WTC11 (cell line): ENCODE measurements at regions not wholly inside any gene's neighbourhood (a gene's known extent, or its start where the extent isn't known, plus 50 kb on each side); places are given as distances from the start of the nearest gene placed in this dataset.

Experiments
- ATAC-seq: fragments of 200-7000 bp; cut with Tn5 transposase; 2 replicates; pipeline ENCODE4 v1.10.0; 2021; ENCODE audit warnings: mild to moderate bottlenecking, moderate library complexity
- CTCF ChIA-PET: fragments of 300-600 bp; sonication (Branson Sonifier 250); formaldehyde crosslinking; loops from one replicate; lab custom pipeline; 2021; ENCODE audit warnings: antibody characterized with exemption; lab: Charles Lee
- POLR2A ChIA-PET: fragments of 350-600 bp; sonication (Branson Sonifier 250); formaldehyde crosslinking; loops from one replicate; lab custom pipeline; 2021; ENCODE audit warnings: antibody characterized with exemption; lab: Charles Lee
- DNase-seq: peaks from one replicate; pipeline ENCODE4 v3.0.0; 2021; ENCODE audit warnings: low spot score
- H3K27ac Mint-ChIP-seq: 2 replicates; pipeline ENCODE4 v1.8.0; 2021; ENCODE audit warnings: mixed read lengths
- H3K27me3 Mint-ChIP-seq: 2 replicates; pipeline ENCODE4 v1.8.0; 2021; ENCODE audit warnings: low read depth, mild to moderate bottlenecking, moderate library complexity, mixed read lengths
- H3K36me3 Mint-ChIP-seq: 2 replicates; pipeline ENCODE4 v1.8.0; 2021; ENCODE audit warnings: mixed read lengths
- H3K4me1 Mint-ChIP-seq: 2 replicates; pipeline ENCODE4 v1.8.0; 2022; ENCODE audit warnings: mixed read lengths
- H3K4me3 Mint-ChIP-seq: 2 replicates; pipeline ENCODE4 v1.8.0; 2021; ENCODE audit warnings: mild to moderate bottlenecking, moderate library complexity, mixed read lengths
- H3K9me3 Mint-ChIP-seq: 2 replicates; pipeline ENCODE4 v1.8.0; 2021; ENCODE audit warnings: mixed read lengths
- CDX4 ChIP-seq: fragments of 250-450 bp; sonication (Bioruptor Pico); IDR thresholded peaks from 2 replicates; pipeline ENCODE4 v1.9.0; 2021; ENCODE audit warnings: moderate library complexity, mild to moderate bottlenecking, inconsistent platforms, borderline replicate concordance
- FOXP4 ChIP-seq: sonication (generic); formaldehyde crosslinking; IDR thresholded peaks from 2 replicates; pipeline ENCODE4 v1.8.0; 2022; ENCODE audit warnings: mild to moderate bottlenecking, missing genetic modification reagents
- JUN ChIP-seq: sonication (generic); formaldehyde crosslinking; IDR thresholded peaks from 2 replicates; pipeline ENCODE4 v1.8.0; 2023; ENCODE audit warnings: mild to moderate bottlenecking, missing genetic modification reagents
- MYBL2 ChIP-seq: sonication (generic); formaldehyde crosslinking; IDR thresholded peaks from 2 replicates; pipeline ENCODE4 v1.8.1; 2023; ENCODE audit warnings: mild to moderate bottlenecking, moderate library complexity, missing genetic modification reagents
- NR3C1 ChIP-seq: sonication (generic); formaldehyde crosslinking; conservative IDR thresholded peaks from 2 replicates; pipeline ENCODE4 v1.8.1; 2023; ENCODE audit warnings: low read depth, mild to moderate bottlenecking, missing genetic modification reagents
- OVOL2 ChIP-seq: fragments of 250-450 bp; sonication (Bioruptor Pico); IDR thresholded peaks from 2 replicates; pipeline ENCODE4 v1.9.0; 2021; ENCODE audit warnings: mild to moderate bottlenecking, borderline replicate concordance
- PRDM15 ChIP-seq: sonication (generic); formaldehyde crosslinking; IDR thresholded peaks from 2 replicates; pipeline ENCODE4 v1.8.0; 2022; ENCODE audit warnings: missing genetic modification reagents
- SP1 ChIP-seq: sonication (generic); formaldehyde crosslinking; conservative IDR thresholded peaks from 2 replicates; pipeline ENCODE4 v1.8.1; 2022; ENCODE audit warnings: missing genetic modification reagents
- STAT6 ChIP-seq: sonication (generic); formaldehyde crosslinking; conservative IDR thresholded peaks from 2 replicates; pipeline ENCODE4 v1.8.1; 2023; ENCODE audit warnings: mild to moderate bottlenecking, low read depth, missing genetic modification reagents, moderate library complexity
- TEAD4 ChIP-seq: sonication (generic); formaldehyde crosslinking; IDR thresholded peaks from 2 replicates; pipeline ENCODE4 v1.8.0; 2022; ENCODE audit warnings: mild to moderate bottlenecking, missing genetic modification reagents
- ZNF263 ChIP-seq: sonication (generic); formaldehyde crosslinking; IDR thresholded peaks from 2 replicates; pipeline ENCODE4 v1.8.1; 2022; ENCODE audit warnings: low read depth, mild to moderate bottlenecking, moderate library complexity, missing genetic modification reagents

GRCh38 chr7:110386006-110386405 lies 704.9 kb upstream of the LRRN3 start:
- POLR2A ChIA-PET, result no interaction called here
- ATAC-seq, result no peak
- no peaks in the 10 kb centered on the region for H3K36me3 Mint-ChIP-seq
- no peaks in the 10 kb centered on the region for H3K9me3 Mint-ChIP-seq
- CTCF ChIA-PET, result no interaction called here
- H3K27ac Mint-ChIP-seq, result no peak overlapping the region
- TF ChIP-seq PRDM15, result no peak
- TF ChIP-seq, all 79 proteins: peak for 0
- peaks cover 9% of the 10 kb centered on the region for H3K27me3 Mint-ChIP-seq
- H3K4me1 Mint-ChIP-seq, result peaks cover 61% of the 10 kb centered on the region
- H3K4me3 Mint-ChIP-seq, result no peak overlapping the region
- DNase-seq, result no peak

GRCh38 chr7:110386913-110387312 lies 704.0 kb upstream of the LRRN3 start:
- TF ChIP-seq MYBL2 (CRISPR knock-in tag), result no peak
- TF ChIP-seq OVOL2 (CRISPR knock-in tag), result no peak
- ChIA-PET CTCF (no interaction called here), POLR2A (no interaction called here)
- Mint-ChIP-seq H3K9me3 (no peaks in the 10 kb centered on the region), H3K27ac (no peak overlapping the region), H3K4me1 (peaks cover 61% of the 10 kb centered on the region), H3K36me3 (no peaks in the 10 kb centered on the region), H3K27me3 (peaks cover 9% of the 10 kb centered on the region), H3K4me3 (no peak overlapping the region)
- no peak for DNase-seq
- ATAC-seq, result no peak

GRCh38 chr7:110387689-110388088 lies 703.2 kb upstream of the LRRN3 start:
- Mint-ChIP-seq H3K27ac (no peak overlapping the region), H3K4me3 (no peak overlapping the region), H3K27me3 (peaks cover 9% of the 10 kb centered on the region), H3K9me3 (no peaks in the 10 kb centered on the region), H3K4me1 (peaks cover 57% of the 10 kb centered on the region), H3K36me3 (no peaks in the 10 kb centered on the region)
- CTCF ChIA-PET, result no interaction called here
- POLR2A ChIA-PET, result no interaction called here
- DNase-seq (no peak), ATAC-seq (no peak)
- TF ChIP-seq TEAD4 (CRISPR knock-in tag) (no peak), NR3C1 (CRISPR knock-in tag) (no peak), STAT6 (CRISPR knock-in tag) (no peak), FOXP4 (CRISPR knock-in tag) (no peak), SP1 (CRISPR knock-in tag) (no peak), ZNF263 (CRISPR knock-in tag) (no peak), JUN (CRISPR knock-in tag) (no peak), CDX4 (CRISPR knock-in tag) (no peak)
